ENCODE measurements at regions not wholly inside any gene's neighbourhood (a gene's known extent, or its start where the extent isn't known, plus 50 kb on each side); places are given as distances from the start of the nearest gene placed in this dataset.

DNA sequence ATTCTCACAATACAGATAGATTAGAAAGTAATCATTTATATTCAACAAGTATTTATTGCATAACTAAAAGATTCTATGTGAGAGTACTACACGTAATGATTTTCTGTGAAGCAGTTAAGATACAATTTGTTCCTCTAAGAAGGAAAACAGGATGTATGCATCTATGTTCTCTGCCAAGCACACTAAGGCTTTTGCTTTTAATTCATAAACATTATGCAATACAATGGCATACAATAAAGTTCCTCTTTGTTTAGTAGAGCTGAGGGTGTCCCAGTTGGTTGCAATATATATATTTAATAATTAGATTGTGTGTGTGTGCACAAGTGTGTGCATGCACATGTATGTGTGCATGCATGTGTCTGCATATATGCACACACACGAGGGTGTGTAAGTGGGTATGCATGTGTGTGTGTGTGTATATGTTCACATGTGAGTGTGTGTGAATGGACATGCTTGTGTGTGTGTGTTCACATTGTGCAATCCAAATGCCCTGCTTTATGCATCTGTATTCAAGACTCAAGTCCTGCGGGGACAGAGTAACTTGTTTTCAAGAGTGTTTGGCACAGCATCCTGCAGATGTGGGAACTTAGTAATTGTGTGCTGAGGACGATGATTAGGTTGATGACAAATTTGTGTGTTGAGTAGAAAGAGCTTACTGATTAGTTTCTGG, 481.5 kb upstream of the KLF6 start:
- Histone ChIP-seq H2AFZ (ENCODE audit: low read depth, low read length) (no peak overlapping the region), H3K27me3 (ENCODE audit: insufficient read depth, low read length) (no peaks in the 10 kb centered on the region), H3K4me1 (ENCODE audit: insufficient read depth, low read length) (no peaks in the 10 kb centered on the region), H3K9me3 (ENCODE audit: low read length) (peaks cover 1% of the 10 kb centered on the region), H3K4me3 (ENCODE audit: low read length) (no peak overlapping the region), H3K36me3 (ENCODE audit: insufficient read depth, low read length) (no peaks in the 10 kb centered on the region)

- H3K36me3 ChIP-seq (ENCODE audit: insufficient read depth, low read length): no peaks in the 10 kb centered on the region
- H3K4me1 ChIP-seq (ENCODE audit: insufficient read depth, low read length): no peaks in the 10 kb centered on the region
- no peaks in the 10 kb centered on the region for H3K27me3 ChIP-seq (ENCODE audit: insufficient read depth, low read length)
- no peaks in the 10 kb centered on the region for H3K9me3 ChIP-seq (ENCODE audit: low read length)
- H2AFZ ChIP-seq (ENCODE audit: low read depth, low read length): no peak overlapping the region
- H3K4me3 ChIP-seq (ENCODE audit: low read length): no peak overlapping the region
These were observed 481.0 kb upstream of the KLF6 start for GRCh38 chr10:4265964-4266363.

DNA sequence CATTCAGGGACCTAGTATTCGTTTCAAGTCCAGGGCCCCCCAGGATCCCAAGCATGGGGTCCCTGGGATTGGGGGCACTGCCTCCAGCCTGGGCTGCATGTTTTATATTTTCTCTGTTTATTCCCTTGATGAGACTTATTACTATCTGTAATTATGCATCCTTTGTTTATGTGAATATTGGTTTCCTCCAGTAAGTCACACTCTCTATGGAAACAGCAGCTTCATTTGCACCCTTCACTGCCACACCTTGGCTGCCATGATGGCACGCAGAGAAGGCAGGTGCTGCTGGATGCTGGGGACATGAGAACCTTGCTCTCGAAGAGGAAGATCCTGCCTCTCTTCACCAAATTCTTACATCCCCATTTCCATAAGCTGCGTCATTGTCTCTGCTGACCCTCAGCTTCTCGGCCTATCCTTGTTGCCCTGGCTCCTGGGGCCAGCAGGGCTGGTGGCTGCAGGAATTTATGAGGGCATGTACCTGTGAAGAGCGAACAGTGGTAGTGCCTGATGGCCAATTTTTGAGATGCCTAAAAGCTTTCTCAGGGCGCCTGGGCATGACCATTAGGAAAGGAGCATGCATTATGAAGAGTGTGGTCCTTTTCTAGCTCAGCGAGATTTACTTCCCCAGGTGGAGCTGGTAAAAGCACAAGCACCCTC, 479.3 kb upstream of the KLF6 start:
- no peaks in the 10 kb centered on the region for H3K36me3 ChIP-seq (ENCODE audit: insufficient read depth, low read length)
- H3K4me1 ChIP-seq (ENCODE audit: insufficient read depth, low read length): no peaks in the 10 kb centered on the region
- H3K27me3 ChIP-seq (ENCODE audit: insufficient read depth, low read length): no peaks in the 10 kb centered on the region

GRCh38 chr10:4263601-4263921, 478.6 kb upstream of the KLF6 start:
- Histone ChIP-seq H3K27me3 (ENCODE audit: insufficient read depth, low read length) (no peaks in the 10 kb centered on the region), H3K36me3 (ENCODE audit: insufficient read depth, low read length) (no peaks in the 10 kb centered on the region), H3K4me1 (ENCODE audit: insufficient read depth, low read length) (no peaks in the 10 kb centered on the region), H3K9me3 (ENCODE audit: low read length) (no peaks in the 10 kb centered on the region), H3K4me3 (ENCODE audit: low read length) (no peak overlapping the region), H2AFZ (ENCODE audit: low read depth, low read length) (no peak overlapping the region)

More for the DNA sequence above, 479.3 kb upstream of the KLF6 start:
- Histone ChIP-seq H2AFZ (ENCODE audit: low read depth, low read length) (no peak overlapping the region), H3K4me3 (ENCODE audit: low read length) (no peak overlapping the region), H3K9me3 (ENCODE audit: low read length) (no peaks in the 10 kb centered on the region)

GRCh38 chr10:4262870-4263600, 478.0 kb upstream of the KLF6 start:
- Histone ChIP-seq H3K4me1 (ENCODE audit: insufficient read depth, low read length) (no peaks in the 10 kb centered on the region), H3K27me3 (ENCODE audit: insufficient read depth, low read length) (no peaks in the 10 kb centered on the region), H3K4me3 (ENCODE audit: low read length) (no peak overlapping the region), H3K9me3 (ENCODE audit: low read length) (no peaks in the 10 kb centered on the region), H3K36me3 (ENCODE audit: insufficient read depth, low read length) (no peaks in the 10 kb centered on the region), H2AFZ (ENCODE audit: low read depth, low read length) (no peak overlapping the region)

- Histone ChIP-seq H3K36me3 (ENCODE audit: insufficient read depth, low read length) (no peaks in the 10 kb centered on the region), H3K9me3 (ENCODE audit: low read length) (no peaks in the 10 kb centered on the region), H2AFZ (ENCODE audit: low read depth, low read length) (no peak overlapping the region), H3K4me1 (ENCODE audit: insufficient read depth, low read length) (no peaks in the 10 kb centered on the region), H3K27me3 (ENCODE audit: insufficient read depth, low read length) (no peaks in the 10 kb centered on the region), H3K4me3 (ENCODE audit: low read length) (no peak overlapping the region)
These were observed 477.4 kb upstream of the KLF6 start for GRCh38 chr10:4262449-4262848.

DNA sequence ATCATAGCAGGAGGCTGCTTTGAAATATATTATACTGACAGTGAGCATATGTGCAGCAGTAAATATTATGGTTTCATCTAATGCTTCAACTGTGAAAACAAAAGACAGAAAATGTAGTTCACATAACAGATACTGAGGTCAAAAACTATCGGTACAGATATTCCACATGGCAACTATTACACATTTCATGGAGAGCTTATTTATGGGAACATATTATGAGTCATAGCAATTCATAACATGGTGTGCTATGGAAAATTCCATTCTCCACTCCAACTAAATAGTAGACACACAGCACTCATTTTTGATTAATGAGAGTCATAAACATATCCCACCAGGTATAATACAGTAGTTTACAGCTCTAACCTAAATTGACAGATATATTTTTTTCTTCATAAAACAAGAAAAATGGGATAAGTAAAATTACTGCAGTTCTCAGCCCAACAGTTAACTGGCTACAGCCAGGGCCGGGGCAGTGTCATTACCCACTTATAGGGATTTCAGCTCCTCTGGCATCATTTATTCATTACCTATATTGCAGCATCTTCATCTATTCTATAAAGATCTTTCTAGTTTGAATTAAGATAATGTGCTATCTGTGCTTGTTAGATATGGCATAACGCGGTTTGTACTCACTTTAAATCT, 475.6 kb upstream of the KLF6 start:
- Histone ChIP-seq H3K27me3 (ENCODE audit: insufficient read depth, low read length) (no peaks in the 10 kb centered on the region), H3K9me3 (ENCODE audit: low read length) (no peaks in the 10 kb centered on the region), H3K4me3 (ENCODE audit: low read length) (no peak overlapping the region), H3K36me3 (ENCODE audit: insufficient read depth, low read length) (no peaks in the 10 kb centered on the region), H3K4me1 (ENCODE audit: insufficient read depth, low read length) (no peaks in the 10 kb centered on the region), H2AFZ (ENCODE audit: low read depth, low read length) (no peak overlapping the region)

DNA sequence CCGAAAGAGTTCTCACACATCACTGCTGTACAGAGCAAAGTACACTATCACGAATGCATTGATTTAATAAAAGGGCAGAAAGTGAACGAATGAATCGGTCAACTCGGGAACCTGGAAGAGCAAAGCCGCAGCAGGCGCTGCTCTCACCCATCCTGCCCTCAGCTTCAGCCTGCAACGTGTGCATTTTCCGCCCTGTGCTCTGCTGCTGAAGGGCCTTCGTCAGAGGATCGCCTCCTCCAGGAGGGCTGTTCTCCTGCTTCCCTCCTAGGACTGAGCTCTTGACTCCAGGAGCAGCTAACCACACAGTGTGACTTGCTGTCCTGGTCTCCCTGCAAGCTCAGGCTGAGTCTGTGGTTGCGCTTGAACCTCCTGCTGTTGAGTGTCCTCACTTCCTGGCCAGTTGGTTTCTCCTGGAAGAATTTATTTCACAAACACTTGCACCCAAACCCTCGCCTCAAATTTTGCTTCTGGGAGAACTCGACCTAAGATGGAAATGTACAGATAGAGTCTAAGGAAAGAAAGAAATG, 473.0 kb upstream of the KLF6 start:
- H3K27me3 ChIP-seq (ENCODE audit: insufficient read depth, low read length): no peaks in the 10 kb centered on the region
- H3K4me1 ChIP-seq (ENCODE audit: insufficient read depth, low read length): no peaks in the 10 kb centered on the region
- H3K36me3 ChIP-seq (ENCODE audit: insufficient read depth, low read length): no peaks in the 10 kb centered on the region
- H2AFZ ChIP-seq (ENCODE audit: low read depth, low read length): no peak overlapping the region
- no peak overlapping the region for H3K4me3 ChIP-seq (ENCODE audit: low read length)
- no peaks in the 10 kb centered on the region for H3K9me3 ChIP-seq (ENCODE audit: low read length)

GRCh38 chr10:4256971-4257370, 472.0 kb upstream of the KLF6 start:
- no peaks in the 10 kb centered on the region for H3K27me3 ChIP-seq (ENCODE audit: insufficient read depth, low read length)
- H3K4me1 ChIP-seq (ENCODE audit: insufficient read depth, low read length): no peaks in the 10 kb centered on the region
- no peaks in the 10 kb centered on the region for H3K36me3 ChIP-seq (ENCODE audit: insufficient read depth, low read length)
- H3K4me3 ChIP-seq (ENCODE audit: low read length): no peak overlapping the region
- no peak overlapping the region for H2AFZ ChIP-seq (ENCODE audit: low read depth, low read length)
- H3K9me3 ChIP-seq (ENCODE audit: low read length): no peaks in the 10 kb centered on the region

DNA sequence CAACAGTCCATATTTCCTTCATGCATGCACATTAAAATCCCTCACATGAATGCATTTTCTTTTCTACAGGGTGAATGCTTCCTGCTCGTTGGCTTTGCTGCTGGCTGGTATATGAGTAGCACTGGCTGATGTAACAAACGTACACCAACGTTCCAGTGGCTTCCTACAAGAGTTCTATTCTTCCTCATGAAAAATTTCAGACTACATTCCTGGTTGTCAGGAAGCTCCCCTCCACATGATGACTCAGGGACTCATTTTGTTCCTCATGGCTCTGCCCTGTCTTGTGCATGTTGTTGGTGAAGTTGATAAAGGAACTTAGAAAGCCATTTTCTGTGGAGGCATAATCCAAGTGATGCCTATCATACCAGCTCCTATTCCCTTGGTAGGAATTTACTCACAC, 470.7 kb upstream of the KLF6 start:
- Histone ChIP-seq H3K4me3 (ENCODE audit: low read length) (no peak overlapping the region), H3K27me3 (ENCODE audit: insufficient read depth, low read length) (no peaks in the 10 kb centered on the region), H3K36me3 (ENCODE audit: insufficient read depth, low read length) (no peaks in the 10 kb centered on the region), H3K4me1 (ENCODE audit: insufficient read depth, low read length) (no peaks in the 10 kb centered on the region), H2AFZ (ENCODE audit: low read depth, low read length) (no peak overlapping the region), H3K9me3 (ENCODE audit: low read length) (no peaks in the 10 kb centered on the region)

DNA sequence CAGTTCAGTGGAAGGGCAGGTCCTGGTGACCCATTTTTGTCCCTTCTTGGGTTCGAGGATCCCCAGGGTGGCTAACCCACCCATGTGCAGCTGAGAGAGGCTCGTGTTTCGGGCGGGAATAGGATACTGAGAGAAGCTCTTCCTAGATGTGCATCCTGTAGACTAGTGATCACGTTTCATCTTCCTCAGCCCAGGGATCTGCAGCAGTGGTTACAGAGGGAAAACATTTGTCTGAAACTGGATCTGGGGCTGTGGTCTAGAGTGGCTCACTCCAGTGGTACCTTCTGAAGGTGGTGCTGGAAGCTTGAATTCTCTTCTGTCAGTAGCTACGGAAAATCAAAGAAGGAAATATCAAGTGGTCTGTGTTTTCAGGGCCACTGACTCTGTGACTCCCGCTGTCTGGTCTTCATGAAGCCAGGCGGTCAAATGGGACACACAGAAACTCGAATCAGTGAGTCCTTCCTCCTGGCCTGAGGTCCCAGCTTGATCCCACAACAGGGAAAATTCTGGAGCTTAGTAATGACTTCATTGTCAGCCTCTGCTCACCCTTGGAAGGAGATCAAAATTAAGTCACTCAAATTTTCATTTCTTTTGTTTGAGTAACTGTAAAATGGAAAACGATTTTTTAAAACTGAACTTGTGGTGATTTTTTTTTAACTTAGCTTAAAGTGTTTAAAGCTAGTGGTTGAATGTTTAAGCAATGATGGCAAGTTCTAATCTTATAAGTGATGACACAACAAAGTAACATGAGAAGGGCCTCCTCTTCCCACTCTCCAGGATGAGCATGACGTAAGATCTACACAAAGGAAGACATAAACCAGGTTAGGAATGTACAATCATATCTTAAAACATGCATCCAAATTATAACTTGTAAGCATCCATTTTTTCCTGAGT, 469.3 kb upstream of the KLF6 start:
- H3K4me1 ChIP-seq (ENCODE audit: insufficient read depth, low read length): no peaks in the 10 kb centered on the region

DNA sequence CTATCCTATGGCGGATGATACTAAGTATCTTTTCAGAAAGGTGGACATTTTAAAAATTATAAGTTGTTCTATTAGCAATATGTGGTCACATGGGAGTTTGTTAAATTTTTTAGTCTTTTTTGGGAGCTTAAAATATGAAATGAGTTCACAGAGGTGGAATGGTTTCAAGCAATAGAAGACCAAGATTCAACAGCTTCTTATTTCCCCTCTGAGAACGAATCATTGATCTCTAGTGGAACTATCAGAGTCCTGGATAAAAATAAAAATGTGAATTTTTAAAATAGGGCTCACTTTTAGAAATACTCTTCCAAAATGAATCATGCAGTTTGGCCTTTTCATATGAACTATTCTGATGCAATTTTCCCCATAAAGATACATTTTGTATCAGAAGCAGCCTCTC, 467.7 kb upstream of the KLF6 start:
- Histone ChIP-seq H3K4me3 (ENCODE audit: low read length) (no peak overlapping the region), H3K27me3 (ENCODE audit: insufficient read depth, low read length) (no peaks in the 10 kb centered on the region), H3K9me3 (ENCODE audit: low read length) (no peaks in the 10 kb centered on the region), H2AFZ (ENCODE audit: low read depth, low read length) (no peak overlapping the region), H3K36me3 (ENCODE audit: insufficient read depth, low read length) (no peaks in the 10 kb centered on the region), H3K4me1 (ENCODE audit: insufficient read depth, low read length) (no peaks in the 10 kb centered on the region)

More for the DNA sequence above, 469.3 kb upstream of the KLF6 start:
- Histone ChIP-seq H3K27me3 (ENCODE audit: insufficient read depth, low read length) (no peaks in the 10 kb centered on the region), H3K9me3 (ENCODE audit: low read length) (no peaks in the 10 kb centered on the region), H2AFZ (ENCODE audit: low read depth, low read length) (no peak overlapping the region), H3K4me3 (ENCODE audit: low read length) (no peak overlapping the region), H3K36me3 (ENCODE audit: insufficient read depth, low read length) (no peaks in the 10 kb centered on the region)
